ENCODE measurements at regions not wholly inside any gene's neighbourhood (a gene's known extent, or its start where the extent isn't known, plus 50 kb on each side); places are given as distances from the start of the nearest gene placed in this dataset.

GRCh38 chr19:30895946-30896345, 453.3 kb downstream of the TSHZ3 start:
- no peak for DNase-seq

GRCh38 chr19:30891051-30891450, 458.2 kb downstream of the TSHZ3 start:
- DNase-seq = no peak

GRCh38 chr19:30890033-30890432, 459.2 kb downstream of the TSHZ3 start:
- no peak for DNase-seq

- no peak for DNase-seq
These were observed 460.3 kb downstream of the TSHZ3 start for GRCh38 chr19:30888937-30889336.

- DNase-seq = no peak
These were observed 462.2 kb downstream of the TSHZ3 start for GRCh38 chr19:30887042-30887441.

- DNase-seq = no peak
These were observed 463.0 kb downstream of the TSHZ3 start for GRCh38 chr19:30886222-30886621.

- no peak for DNase-seq
These were observed 465.0 kb downstream of the TSHZ3 start for GRCh38 chr19:30884146-30884812.

GRCh38 chr19:30883071-30883470, 466.2 kb downstream of the TSHZ3 start:
- no peak for DNase-seq

GRCh38 chr19:30882411-30883005, 466.7 kb downstream of the TSHZ3 start:
- peak; percentile 44 to 59 for DNase-seq

GRCh38 chr19:30881930-30882329, 467.3 kb downstream of the TSHZ3 start:
- DNase-seq = peak in 1 of 2 donors; percentile 37

GRCh38 chr19:30881281-30881680, 468.0 kb downstream of the TSHZ3 start:
- DNase-seq = peak in 1 of 2 donors; percentile 59

GRCh38 chr19:30880551-30880950, 468.7 kb downstream of the TSHZ3 start:
- no peak for DNase-seq

- no peak for DNase-seq
These were observed 469.1 kb downstream of the TSHZ3 start for GRCh38 chr19:30880151-30880550.

GRCh38 chr19:30879736-30880135, 469.5 kb downstream of the TSHZ3 start:
- no peak for DNase-seq

GRCh38 chr19:30879225-30879624, 470.0 kb downstream of the TSHZ3 start:
- no peak for DNase-seq

GRCh38 chr19:30878495-30878894, 470.7 kb downstream of the TSHZ3 start:
- DNase-seq = no peak

GRCh38 chr19:30877661-30878113, 471.5 kb downstream of the TSHZ3 start:
- DNase-seq = peak; percentile 84 to 94

- DNase-seq = no peak
These were observed 475.5 kb downstream of the TSHZ3 start for GRCh38 chr19:30873691-30874090.

GRCh38 chr19:30873003-30873402, 476.2 kb downstream of the TSHZ3 start:
- DNase-seq = no peak

- DNase-seq = no peak
These were observed 477.3 kb downstream of the TSHZ3 start for GRCh38 chr19:30871979-30872378.

GRCh38 chr19:30870876-30871275, 478.4 kb downstream of the TSHZ3 start:
- no peak for DNase-seq

GRCh38 chr19:30865511-30865910, 483.7 kb downstream of the TSHZ3 start:
- no peak for DNase-seq

- peak; percentile 12 to 53 for DNase-seq
These were observed 484.6 kb downstream of the TSHZ3 start for GRCh38 chr19:30864391-30865215.

GRCh38 chr19:30862876-30863275, 486.4 kb downstream of the TSHZ3 start:
- DNase-seq = no peak
